Testis (tissue), 2 donors: ENCODE measurements at regions not wholly inside any gene's neighbourhood (a gene's known extent, or its start where the extent isn't known, plus 50 kb on each side); places are given as distances from the start of the nearest gene placed in this dataset.

ENCODE experiments used
- POLR2A ChIP-seq: fragments of 450-650 bp; IDR thresholded peaks from one replicate; pipeline ENCODE4 v1.6.1; 2017; ENCODE audit warnings: antibody characterized with exemption, mild to moderate bottlenecking, moderate library complexity
- TF ChIP-seq, protein P1 (sequence below), 3 experiments: fragments of 450-650 bp in 2 of 3; fragments of 200-600 bp in 1 of 3; sonication (generic) in 1 of 3; IDR thresholded peaks; one replicate each; pipeline ENCODE4 v1.5.1; 2016 to 2019; ENCODE audit warnings: antibody characterized with exemption in 3 of 3, mild to moderate bottlenecking in 2 of 3, moderate library complexity in 1 of 3

DNA sequence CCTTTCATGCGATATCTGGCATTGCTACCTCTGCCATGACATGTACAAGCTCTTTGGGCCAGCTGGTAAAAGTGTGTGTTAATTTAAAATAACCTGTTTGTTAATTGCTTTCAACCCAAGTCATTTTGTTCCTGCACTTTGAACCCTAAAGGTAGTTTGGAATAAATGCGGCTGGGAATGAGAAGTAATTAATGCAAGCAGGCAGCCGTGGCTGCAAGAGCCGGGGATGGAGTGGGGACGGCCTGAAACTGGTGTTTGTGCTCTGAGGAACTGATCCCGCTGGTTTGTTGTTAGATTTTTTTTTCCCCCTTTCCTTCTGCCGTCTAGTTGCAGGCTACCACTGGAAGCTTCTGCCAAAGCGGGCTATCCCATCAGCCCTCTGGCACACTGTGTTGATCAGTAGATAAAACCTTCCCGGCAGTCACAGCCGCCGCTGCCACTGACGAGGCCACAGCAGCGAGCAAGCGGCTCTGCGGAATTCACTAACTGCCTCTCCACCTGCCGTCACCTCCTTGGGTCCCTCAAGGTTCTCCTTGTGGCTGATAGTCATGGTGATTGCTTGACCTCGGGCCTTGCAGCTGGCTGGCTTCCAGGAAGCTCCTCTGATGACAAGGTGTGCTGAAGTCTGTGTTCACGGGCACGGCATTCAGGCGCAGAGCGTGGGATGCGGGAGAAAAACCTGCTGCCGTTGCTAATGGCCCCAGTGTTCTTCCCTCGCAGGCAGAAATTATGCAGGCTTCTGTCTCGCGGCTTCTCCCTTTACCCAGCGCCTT lies 315.9 kb downstream of the TFAP2A start:
- TF ChIP-seq, protein P1, sequence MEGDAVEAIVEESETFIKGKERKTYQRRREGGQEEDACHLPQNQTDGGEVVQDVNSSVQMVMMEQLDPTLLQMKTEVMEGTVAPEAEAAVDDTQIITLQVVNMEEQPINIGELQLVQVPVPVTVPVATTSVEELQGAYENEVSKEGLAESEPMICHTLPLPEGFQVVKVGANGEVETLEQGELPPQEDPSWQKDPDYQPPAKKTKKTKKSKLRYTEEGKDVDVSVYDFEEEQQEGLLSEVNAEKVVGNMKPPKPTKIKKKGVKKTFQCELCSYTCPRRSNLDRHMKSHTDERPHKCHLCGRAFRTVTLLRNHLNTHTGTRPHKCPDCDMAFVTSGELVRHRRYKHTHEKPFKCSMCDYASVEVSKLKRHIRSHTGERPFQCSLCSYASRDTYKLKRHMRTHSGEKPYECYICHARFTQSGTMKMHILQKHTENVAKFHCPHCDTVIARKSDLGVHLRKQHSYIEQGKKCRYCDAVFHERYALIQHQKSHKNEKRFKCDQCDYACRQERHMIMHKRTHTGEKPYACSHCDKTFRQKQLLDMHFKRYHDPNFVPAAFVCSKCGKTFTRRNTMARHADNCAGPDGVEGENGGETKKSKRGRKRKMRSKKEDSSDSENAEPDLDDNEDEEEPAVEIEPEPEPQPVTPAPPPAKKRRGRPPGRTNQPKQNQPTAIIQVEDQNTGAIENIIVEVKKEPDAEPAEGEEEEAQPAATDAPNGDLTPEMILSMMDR (IDR thresholded peaks at IDR 0.05), result no peak
- TF ChIP-seq POLR2A, result no peak
